ENCODE measurements at regions not wholly inside any gene's neighbourhood (a gene's known extent, or its start where the extent isn't known, plus 50 kb on each side); places are given as distances from the start of the nearest gene placed in this dataset.

- no peak for DNase-seq
Measured at GRCh38 chr3:157794771-157795170, 291.6 kb upstream of the VEPH1 start.

DNA sequence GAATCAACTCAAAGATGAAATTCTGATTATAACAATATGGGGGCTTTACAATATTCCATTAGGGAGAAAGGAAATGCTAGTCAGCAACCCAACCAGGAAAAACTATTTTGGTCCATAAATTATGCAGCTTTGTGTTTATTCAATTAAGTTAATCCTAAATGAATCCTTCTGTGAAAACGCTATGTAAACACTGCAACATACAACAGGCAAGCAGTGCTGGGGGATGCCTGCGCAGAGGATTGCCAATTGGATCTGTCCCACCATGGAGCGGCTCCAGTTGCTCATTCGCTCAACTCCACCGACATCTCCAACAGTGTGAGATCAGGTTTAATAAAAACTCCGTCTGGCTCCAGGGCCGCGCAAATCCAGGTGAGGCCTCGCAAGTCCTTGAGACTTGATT is 290.5 kb upstream of the VEPH1 start:
- DNase-seq = no peak

- DNase-seq = no peak
Measured at GRCh38 chr3:157789162-157789561, 285.9 kb upstream of the VEPH1 start.

GRCh38 chr3:157786618-157787017 is 283.4 kb upstream of the VEPH1 start:
- DNase-seq = no peak

GRCh38 chr3:157786211-157786610 is 283.0 kb upstream of the VEPH1 start:
- no peak for DNase-seq

DNA sequence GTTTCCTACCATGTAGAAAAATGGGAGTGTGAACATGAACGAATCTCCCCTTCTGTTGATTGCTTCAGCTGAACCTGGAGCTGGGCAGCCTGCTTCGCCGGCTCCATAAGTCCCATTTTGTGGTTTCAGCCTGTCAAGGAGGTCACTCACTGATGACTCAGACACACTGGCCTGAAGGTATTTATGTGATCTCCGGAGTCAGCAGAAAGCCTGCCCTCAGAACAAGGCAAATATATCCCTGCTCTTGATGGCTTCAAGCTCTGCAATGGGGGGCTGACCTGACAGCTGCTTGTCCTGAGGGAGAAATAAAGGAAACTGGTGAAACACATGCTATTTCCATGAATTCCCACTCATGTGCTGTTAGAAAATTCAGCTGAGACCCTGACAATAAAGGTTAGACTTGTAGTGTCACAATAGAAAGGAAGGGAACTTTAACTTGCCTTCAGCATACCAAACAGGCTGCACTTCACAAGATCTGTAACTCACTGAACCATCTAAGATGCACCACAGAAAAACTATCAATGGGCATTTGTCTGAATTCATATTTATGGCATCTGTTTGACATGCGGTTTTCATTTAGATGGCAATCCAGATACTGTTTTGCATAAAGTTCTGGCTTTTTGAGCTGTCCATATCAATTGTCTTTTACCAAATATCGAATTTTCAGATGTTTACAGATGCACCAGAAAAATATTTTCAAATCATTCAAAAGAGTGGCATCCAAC is 282.0 kb upstream of the VEPH1 start:
- no peak for DNase-seq

GRCh38 chr3:157782236-157782635 is 279.0 kb upstream of the VEPH1 start:
- DNase-seq = no peak

DNA sequence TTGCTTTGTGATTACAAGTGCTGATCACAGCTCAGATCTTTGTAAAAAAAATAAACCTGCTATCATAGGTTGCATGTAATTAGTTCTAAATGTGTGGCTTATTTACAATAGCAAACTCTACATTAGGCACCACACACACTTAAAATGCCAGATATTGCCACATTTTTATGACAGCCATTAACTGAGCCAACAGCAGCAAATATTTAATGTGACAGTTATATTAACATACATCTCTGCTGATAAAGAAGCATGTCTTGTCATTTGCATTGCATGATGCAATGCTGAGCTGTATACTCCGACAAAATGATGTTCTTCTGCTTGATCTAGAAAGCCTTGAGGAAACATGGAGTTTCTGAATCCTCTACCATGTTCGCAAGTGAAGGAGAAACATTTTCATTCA is 273.6 kb upstream of the VEPH1 start:
- DNase-seq = no peak

DNA sequence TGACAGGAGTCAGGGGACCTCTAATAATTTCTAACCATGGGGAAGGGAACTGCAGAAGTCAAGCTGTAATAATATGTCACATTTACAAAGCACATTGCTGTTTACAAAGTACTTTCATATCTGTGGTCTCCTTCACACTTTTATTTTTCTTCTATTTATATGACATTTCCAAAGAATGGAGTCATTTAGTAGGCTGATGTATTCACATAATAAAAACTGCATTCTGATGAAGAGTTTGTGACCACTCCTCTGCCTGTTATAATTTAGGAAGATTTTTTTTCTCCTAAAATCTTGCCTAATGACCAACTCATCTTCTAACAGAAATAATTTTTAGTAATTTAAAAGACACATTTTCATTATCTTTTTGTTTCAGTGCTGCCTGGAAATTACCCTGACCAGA is 272.2 kb upstream of the VEPH1 start:
- DNase-seq = no peak

GRCh38 chr3:157769378-157769777 is 266.2 kb upstream of the VEPH1 start:
- no peak for DNase-seq

GRCh38 chr3:157767607-157768006 is 264.4 kb upstream of the VEPH1 start:
- no peak for DNase-seq

- DNase-seq = no peak
Measured at GRCh38 chr3:157763644-157764043, 260.4 kb upstream of the VEPH1 start.

- DNase-seq = no peak
Measured at GRCh38 chr3:157759311-157759710, 256.1 kb upstream of the VEPH1 start.

DNA sequence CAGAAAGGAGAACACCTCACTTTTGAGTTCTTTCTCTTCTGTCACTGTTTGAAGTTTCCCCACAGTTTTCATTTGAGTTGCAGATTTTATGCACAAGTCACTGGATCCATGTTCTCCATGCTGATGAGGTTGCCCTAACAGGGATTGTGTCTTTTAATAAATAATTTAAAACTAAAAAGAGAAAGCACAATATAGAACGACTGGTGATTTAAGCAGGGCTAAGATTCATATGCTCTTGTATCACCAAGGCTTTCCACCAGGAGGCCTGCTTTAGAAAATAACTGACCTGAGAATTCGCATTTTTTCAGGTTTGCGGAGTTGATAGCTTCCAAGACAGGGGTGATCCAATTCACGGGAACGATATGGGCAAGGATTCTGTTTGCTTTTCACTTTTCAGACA is 252.0 kb upstream of the VEPH1 start:
- DNase-seq = no peak

DNA sequence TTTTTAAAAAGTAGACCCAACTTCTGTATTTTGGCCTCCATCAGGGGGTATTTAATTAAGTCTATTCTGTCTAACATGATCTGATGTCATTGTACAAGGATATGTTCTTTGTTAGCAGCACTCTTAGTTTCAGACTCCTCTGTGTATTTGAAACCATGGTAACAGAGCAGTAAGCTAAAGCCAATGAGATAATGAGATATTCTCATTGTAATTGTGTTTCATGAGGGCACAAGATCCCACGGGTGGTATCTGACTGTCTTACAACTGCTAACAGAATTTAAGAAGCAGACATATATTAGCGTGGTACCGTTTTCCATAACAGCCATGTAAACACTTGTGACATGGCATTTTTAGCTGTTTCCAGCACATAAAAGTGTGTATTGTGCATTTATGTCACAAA is 251.2 kb upstream of the VEPH1 start:
- no peak for DNase-seq

DNA sequence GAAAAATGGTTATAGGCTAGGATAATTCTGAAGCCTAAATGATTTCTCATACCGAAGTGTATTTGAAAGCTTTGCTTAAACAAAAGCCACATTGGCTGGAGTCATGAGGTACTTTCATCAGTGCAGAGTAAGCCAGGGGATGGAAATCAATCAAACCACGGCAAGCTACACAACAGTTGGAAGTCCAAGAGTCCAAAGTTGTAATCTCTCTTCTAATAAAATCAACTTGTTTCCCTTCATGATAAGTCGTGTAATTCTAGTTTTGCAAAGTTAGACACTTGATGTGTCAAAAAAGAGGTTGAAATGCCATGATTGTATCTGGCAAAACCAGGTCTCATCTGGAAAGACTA is 250.5 kb upstream of the VEPH1 start:
- no peak for DNase-seq

DNA sequence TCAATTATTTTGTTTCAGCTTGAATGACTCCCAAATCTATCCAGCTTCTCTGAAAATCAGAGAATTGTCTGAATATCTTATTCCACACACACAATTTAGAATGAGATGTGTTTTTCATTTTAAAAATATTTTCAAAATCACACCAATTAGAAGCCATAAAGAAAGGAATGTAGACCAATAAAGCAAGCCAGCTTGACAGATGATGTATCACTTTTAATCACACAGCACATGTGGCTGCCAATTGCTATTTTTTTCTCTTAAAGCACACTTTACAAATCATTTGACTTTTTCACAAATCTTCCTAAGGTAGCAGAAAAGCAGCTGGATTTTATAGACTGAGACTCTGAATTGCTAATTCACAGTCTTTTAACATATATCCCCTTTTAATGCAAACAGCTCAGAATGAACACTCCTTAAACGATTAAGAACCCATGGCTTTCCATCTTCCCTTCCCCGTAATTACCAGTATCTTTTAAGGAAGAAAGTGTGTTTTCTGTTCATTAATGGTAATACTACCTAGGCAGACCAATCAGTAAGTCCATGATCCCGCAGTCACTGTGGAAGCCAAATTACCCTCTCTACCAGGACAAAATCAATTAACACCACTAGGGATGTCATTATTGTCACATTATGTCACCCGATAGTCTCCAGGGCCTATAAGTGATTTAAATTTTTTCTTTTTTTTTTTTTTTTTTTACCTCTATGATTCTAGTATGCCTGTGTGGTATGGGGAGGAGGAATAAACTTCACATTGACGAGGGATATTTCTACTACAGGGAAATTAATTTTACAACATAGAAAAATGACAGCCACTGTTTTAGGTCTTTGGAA is 250.0 kb upstream of the VEPH1 start:
- DNase-seq = no peak

DNA sequence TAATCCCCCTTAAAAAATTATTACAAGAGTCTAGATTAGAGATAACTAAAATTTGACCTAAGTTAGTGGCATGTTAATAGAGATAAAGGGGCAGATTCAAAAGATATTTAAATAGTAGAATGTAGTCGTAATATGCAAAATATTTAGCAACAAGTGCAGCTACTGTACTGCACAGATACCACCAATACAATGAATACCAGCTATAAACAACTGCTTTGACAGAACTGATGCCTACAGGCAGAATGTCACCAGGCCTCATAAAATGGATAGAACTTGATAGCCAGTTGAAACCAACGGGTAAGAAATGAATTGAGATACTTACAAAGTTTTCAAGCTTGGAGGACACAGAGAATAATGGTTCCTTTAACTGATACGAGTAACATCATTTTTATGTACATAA is 249.3 kb upstream of the VEPH1 start:
- DNase-seq = no peak

DNA sequence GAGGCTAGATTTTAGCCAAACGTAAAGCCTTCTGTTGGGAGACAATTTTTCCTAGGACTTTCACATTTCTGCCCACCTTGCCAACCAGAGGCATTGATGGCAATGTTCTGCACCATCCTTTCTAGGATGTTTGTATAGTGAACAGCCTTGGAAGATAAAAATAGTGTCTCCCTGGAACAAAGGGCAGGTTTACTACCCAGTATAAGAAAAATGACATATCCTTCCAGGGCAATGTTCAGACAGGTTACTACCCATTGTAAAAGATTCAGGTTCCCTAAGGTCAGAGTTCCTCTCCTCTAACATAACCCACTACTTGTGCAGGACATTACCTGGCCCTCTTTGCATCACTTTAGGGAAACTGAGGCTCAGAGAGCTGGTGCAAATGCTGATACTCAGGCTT is 248.2 kb upstream of the VEPH1 start:
- DNase-seq = no peak

DNA sequence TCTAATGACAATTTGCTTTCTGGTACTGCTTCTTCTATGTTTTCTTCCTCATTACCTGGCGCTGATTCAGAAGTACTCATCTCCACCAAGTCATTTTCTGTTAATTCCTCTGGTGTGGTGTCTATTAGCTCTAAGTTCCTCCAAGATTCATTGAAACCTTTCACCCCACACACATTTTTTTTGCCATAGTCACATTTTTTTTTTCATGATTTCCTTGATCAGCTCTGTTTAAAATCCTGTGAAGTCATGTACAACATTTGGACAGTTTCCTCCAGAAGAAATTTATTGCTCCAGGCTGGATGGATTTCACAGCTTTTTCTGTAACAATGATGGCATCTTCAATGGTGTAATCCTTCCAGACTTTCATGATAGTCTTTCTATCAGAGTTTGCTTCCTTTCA is 243.2 kb upstream of the VEPH1 start:
- DNase-seq = no peak

DNA sequence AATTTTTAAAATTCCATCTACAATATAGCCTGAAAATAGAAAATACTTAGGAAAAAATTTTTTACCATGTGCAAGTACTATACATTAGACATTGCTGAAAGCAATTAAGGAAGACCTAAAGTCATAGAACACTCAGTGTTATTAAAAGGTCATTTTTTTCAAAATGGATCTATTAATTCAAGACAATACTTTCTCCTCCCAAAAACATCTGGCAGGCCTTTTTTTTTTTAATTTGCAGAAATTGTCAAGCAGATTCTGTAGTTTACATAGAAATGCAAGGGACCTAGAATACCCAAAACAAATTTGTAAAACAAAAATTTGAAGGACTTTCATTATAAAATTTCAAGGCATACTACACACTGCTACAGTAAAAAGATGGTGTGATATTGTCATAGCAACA is 238.4 kb upstream of the VEPH1 start:
- DNase-seq = no peak

DNA sequence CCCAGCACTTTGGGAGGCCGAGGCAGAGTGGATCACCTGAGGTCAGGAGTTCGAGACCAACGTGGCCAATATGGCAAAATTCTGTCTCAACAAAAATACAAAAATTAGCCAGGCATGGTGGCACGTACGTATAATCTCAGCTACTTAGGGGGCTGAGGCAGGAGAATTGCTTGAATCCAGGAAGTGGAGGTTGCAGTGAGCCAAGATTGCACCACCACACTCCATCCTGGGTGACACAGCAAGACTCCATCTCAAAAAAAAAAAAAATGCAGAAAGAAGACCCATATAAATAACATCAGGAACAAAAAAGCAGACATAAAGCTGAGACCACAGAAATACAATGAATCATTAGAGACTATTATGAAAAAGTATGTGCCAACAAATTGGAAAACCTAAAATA is 235.2 kb upstream of the VEPH1 start:
- DNase-seq = no peak

GRCh38 chr3:157718800-157719199 is 215.6 kb upstream of the VEPH1 start:
- no peak for DNase-seq

- DNase-seq = no peak
Measured at GRCh38 chr3:157713101-157713500, 209.9 kb upstream of the VEPH1 start.

GRCh38 chr3:157705258-157705657 is 202.0 kb upstream of the VEPH1 start:
- DNase-seq = no peak

All from CD4-positive, alpha-beta T cell treated with Interleukin-17A for 4 hours (primary cell).